HCT116 (cell line): ENCODE measurements at regions not wholly inside any gene's neighbourhood (a gene's known extent, or its start where the extent isn't known, plus 50 kb on each side); places are given as distances from the start of the nearest gene placed in this dataset.

Experiments used
- ATAC-seq: fragments of 200-7000 bp; cut with Tn5 transposase; 2 replicates; pipeline ENCODE4 v1.9.1; 2020; ENCODE audit warnings: mild to moderate bottlenecking, moderate library complexity
- BruUV-seq: library from RNA; stranded (reverse); fragments of 400-500 nt; replicated peaks from 2 replicates; lab custom pipeline; 2021; lab: Mats Ljungman, UMichigan
- CTCF ChIA-PET: fragments of 300-600 bp; sonication (Branson Sonifier 250); formaldehyde crosslinking; loops from one replicate; lab custom pipeline; 2021; ENCODE audit warnings: antibody characterized with exemption; lab: Charles Lee
- POLR2A ChIA-PET: fragments of 300-600, 350-600 bp; sonication (Branson Sonifier 250); formaldehyde crosslinking; loops from one replicate; lab custom pipeline; 2021; ENCODE audit warnings: antibody characterized with exemption; lab: Charles Lee
- RAD21 ChIA-PET, 2 experiments: fragments of 300-600 bp; sonication (Branson Sonifier 250); formaldehyde crosslinking; loops; one replicate each; lab custom pipeline; 2023; ENCODE audit warnings: low total read pairs in 2 of 2; ENCODE audit not compliant: uncharacterized antibody in 2 of 2, unreplicated experiment in 2 of 2, low non-redundant PET in 1 of 2; lab: Charles Lee
- DNase-seq: peaks from one replicate; pipeline ENCODE4 v3.0.0-alpha.2; 2010; ENCODE audit warnings: low read depth, low spot score
- H2AFZ ChIP-seq: fragments of 200-600 bp; shearing (Covaris generic), sonication (generic); 2 replicates; pipeline ENCODE4 v1.6.1; 2017; ENCODE audit warnings: low read depth, mixed run types, mixed read lengths, antibody characterized with exemption, low read length; ENCODE audit not compliant: poor library complexity, severe bottlenecking
- H3K27ac ChIP-seq: 2 replicates; pipeline ENCODE4 v1.5.1; 2012; ENCODE audit warnings: low read depth, low read length
- H3K27me3 ChIP-seq: fragments of 200-600 bp; sonication (generic); 2 replicates; pipeline ENCODE4 v1.6.1; 2016; ENCODE audit warnings: mixed run types, low read length, mixed read lengths; ENCODE audit not compliant: insufficient read depth
- H3K36me3 ChIP-seq, 2 experiments: fragments of 200-500 bp in 1 of 2; fragments of 200-600 bp in 1 of 2; sonication (Bioruptor generic) in 1 of 2; sonication (generic) in 1 of 2; 2 replicates each; pipeline versions ENCODE4 v1.5.1 to v1.6.1; 2014 to 2016; ENCODE audit warnings: low read length in 2 of 2, inconsistent platforms in 1 of 2, mixed read lengths in 1 of 2, mixed run types in 1 of 2; ENCODE audit not compliant: insufficient read depth in 2 of 2, control insufficient read depth in 1 of 2
- H3K4me1 ChIP-seq, 2 experiments: fragments of 200-600 bp in 1 of 2; sonication (generic) in 1 of 2; 2 replicates each; pipeline versions ENCODE4 v1.5.1 to v1.6.1; 2012 to 2017; ENCODE audit warnings: low read length in 2 of 2, inconsistent platforms in 1 of 2, mild to moderate bottlenecking in 1 of 2, mixed read lengths in 1 of 2, mixed run types in 1 of 2, moderate library complexity in 1 of 2; ENCODE audit not compliant: insufficient read depth in 2 of 2, control insufficient read depth in 1 of 2
- H3K4me2 ChIP-seq: fragments of 200-600 bp; sonication (generic); 2 replicates; pipeline ENCODE4 v1.6.1; 2017; ENCODE audit warnings: mixed run types, low read length, mixed read lengths
- H3K4me3 ChIP-seq, 2 experiments: fragments of 200-600 bp in 1 of 2; sonication (generic) in 1 of 2; replicated peaks in 1 of 2; 2 replicates each; pipeline ENCODE4 v1.5.1; 2011 to 2016; ENCODE audit warnings: low read length in 2 of 2, control low read depth in 1 of 2, low read depth in 1 of 2, mild to moderate bottlenecking in 1 of 2, mixed read lengths in 1 of 2, mixed run types in 1 of 2
- H3K79me2 ChIP-seq: fragments of 200-600 bp; sonication (generic); 2 replicates; pipeline ENCODE4 v1.6.1; 2017; ENCODE audit warnings: mild to moderate bottlenecking, mixed run types, low read length, moderate library complexity, mixed read lengths; ENCODE audit not compliant: insufficient read depth
- H3K9ac ChIP-seq: fragments of 200-600 bp; sonication (generic); 2 replicates; pipeline ENCODE4 v1.6.1; 2016; ENCODE audit warnings: low read length, mixed read lengths
- H3K9me2 ChIP-seq: fragments of 200-600 bp; sonication (generic), shearing (Covaris generic); 2 replicates; pipeline ENCODE4 v1.6.1; 2017; ENCODE audit warnings: mixed run types, mild to moderate bottlenecking, moderate library complexity; ENCODE audit not compliant: insufficient read depth
- H3K9me3 ChIP-seq, 2 experiments: fragments of 200-500 bp in 1 of 2; fragments of 200-600 bp in 1 of 2; sonication (Bioruptor generic) in 1 of 2; sonication (generic) in 1 of 2; 2 replicates each; pipeline ENCODE4 v1.6.1; 2014 to 2017; ENCODE audit warnings: low read length in 2 of 2, mixed read lengths in 2 of 2, inconsistent platforms in 1 of 2, low read depth in 1 of 2, mild to moderate bottlenecking in 1 of 2, mixed run types in 1 of 2, moderate library complexity in 1 of 2; ENCODE audit not compliant: control insufficient read depth in 1 of 2, insufficient read depth in 1 of 2
- H4K20me1 ChIP-seq: fragments of 200-600 bp; sonication (generic), shearing (Covaris generic); 2 replicates; pipeline ENCODE4 v1.6.1; 2017; ENCODE audit warnings: mixed run types, mild to moderate bottlenecking, moderate library complexity; ENCODE audit not compliant: insufficient read depth
- CBX3 ChIP-seq: IDR thresholded peaks from 2 replicates; pipeline ENCODE4 v1.6.1; 2012; ENCODE audit warnings: low read depth
- FOSL1 ChIP-seq: IDR thresholded peaks from 2 replicates; pipeline ENCODE4 v1.6.1; 2012; ENCODE audit warnings: low read depth
- POLR2A ChIP-seq: IDR thresholded peaks from 2 replicates; pipeline ENCODE4 v1.7.0; 2011; ENCODE audit warnings: borderline replicate concordance; ENCODE audit not compliant: insufficient read depth, insufficient read length; ENCODE audit errors: extremely low read depth
- POLR2AphosphoS5 ChIP-seq: IDR thresholded peaks from 2 replicates; pipeline ENCODE4 v1.6.1; 2011; ENCODE audit warnings: mild to moderate bottlenecking, low read depth, low read length, moderate library complexity
- RAD21 ChIP-seq: IDR thresholded peaks from 2 replicates; pipeline ENCODE4 v1.6.1; 2012; ENCODE audit warnings: low read depth, mild to moderate bottlenecking
- SP1 ChIP-seq: IDR thresholded peaks from 2 replicates; pipeline ENCODE4 v1.6.1; 2012; ENCODE audit warnings: low read depth
- SRF ChIP-seq: IDR thresholded peaks from 2 replicates; pipeline ENCODE4 v1.6.1; 2012; ENCODE audit warnings: low read depth
- ZNF274 ChIP-seq: fragments of 200-500 bp; sonication (Bioruptor generic); IDR thresholded peaks from 2 replicates; pipeline ENCODE4 v1.6.1; 2014; ENCODE audit warnings: mild to moderate bottlenecking, low read depth, low read length, inconsistent platforms
- intact Hi-C: fragments of 100-400 bp; cut with micrococcal nuclease; formaldehyde crosslinking; loops from 2 replicates; pipeline ENCODE4 v1.10.0; 2022
- TF ChIP-seq, protein P1 (sequence below): IDR thresholded peaks from 2 replicates; pipeline ENCODE4 v1.6.1; 2012; ENCODE audit warnings: low read depth
- TF ChIP-seq, protein P2 (sequence below): IDR thresholded peaks from 2 replicates; pipeline ENCODE4 v1.6.1; 2012

DNA sequence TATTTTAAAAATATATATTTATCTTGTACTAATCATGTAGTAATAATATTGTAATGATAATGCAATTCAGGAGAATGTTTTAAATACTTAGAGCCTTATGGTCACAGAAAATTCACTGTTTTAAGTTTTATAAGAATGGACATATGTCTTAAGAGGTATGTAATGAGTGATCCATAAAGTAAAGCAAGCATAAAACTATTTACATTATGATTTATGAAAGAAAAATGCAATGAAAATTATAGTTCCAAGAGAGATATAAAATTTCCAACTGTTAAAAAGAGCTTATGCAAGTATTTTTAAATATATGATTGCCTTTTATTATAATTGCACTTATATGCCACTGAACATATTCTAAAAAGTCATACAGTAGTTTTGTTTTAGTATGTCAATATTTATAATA lies 157.5 kb upstream of the TARS1 start:
- intact Hi-C loops, result no loop called here
- Histone ChIP-seq H2AFZ (no peak overlapping the region), H3K4me2 (no peak overlapping the region), H3K9ac (no peak overlapping the region), H3K4me3 (no peak overlapping the region), H3K27me3 (no peaks in the 10 kb centered on the region), H3K9me2 (no peaks in the 10 kb centered on the region), H3K9me3 (no peaks in the 10 kb centered on the region), H4K20me1 (no peaks in the 10 kb centered on the region), H3K79me2 (no peaks in the 10 kb centered on the region)
- DNase-seq, result no peak
- BruUV-seq, result no TSS peak
- TF ChIP-seq RAD21 (no peak), FOSL1 (no peak), CBX3 (no peak), POLR2AphosphoS5 (no peak), SRF (no peak), ZNF274 (no peak), SP1 (no peak), POLR2A (no peak)
- TF ChIP-seq, protein P1, sequence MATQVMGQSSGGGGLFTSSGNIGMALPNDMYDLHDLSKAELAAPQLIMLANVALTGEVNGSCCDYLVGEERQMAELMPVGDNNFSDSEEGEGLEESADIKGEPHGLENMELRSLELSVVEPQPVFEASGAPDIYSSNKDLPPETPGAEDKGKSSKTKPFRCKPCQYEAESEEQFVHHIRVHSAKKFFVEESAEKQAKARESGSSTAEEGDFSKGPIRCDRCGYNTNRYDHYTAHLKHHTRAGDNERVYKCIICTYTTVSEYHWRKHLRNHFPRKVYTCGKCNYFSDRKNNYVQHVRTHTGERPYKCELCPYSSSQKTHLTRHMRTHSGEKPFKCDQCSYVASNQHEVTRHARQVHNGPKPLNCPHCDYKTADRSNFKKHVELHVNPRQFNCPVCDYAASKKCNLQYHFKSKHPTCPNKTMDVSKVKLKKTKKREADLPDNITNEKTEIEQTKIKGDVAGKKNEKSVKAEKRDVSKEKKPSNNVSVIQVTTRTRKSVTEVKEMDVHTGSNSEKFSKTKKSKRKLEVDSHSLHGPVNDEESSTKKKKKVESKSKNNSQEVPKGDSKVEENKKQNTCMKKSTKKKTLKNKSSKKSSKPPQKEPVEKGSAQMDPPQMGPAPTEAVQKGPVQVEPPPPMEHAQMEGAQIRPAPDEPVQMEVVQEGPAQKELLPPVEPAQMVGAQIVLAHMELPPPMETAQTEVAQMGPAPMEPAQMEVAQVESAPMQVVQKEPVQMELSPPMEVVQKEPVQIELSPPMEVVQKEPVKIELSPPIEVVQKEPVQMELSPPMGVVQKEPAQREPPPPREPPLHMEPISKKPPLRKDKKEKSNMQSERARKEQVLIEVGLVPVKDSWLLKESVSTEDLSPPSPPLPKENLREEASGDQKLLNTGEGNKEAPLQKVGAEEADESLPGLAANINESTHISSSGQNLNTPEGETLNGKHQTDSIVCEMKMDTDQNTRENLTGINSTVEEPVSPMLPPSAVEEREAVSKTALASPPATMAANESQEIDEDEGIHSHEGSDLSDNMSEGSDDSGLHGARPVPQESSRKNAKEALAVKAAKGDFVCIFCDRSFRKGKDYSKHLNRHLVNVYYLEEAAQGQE, result no peak
- TF ChIP-seq, protein P2, sequence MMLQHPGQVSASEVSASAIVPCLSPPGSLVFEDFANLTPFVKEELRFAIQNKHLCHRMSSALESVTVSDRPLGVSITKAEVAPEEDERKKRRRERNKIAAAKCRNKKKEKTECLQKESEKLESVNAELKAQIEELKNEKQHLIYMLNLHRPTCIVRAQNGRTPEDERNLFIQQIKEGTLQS, result no peak
- TF ChIP-seq, all 23 proteins: peak for 0
- ChIA-PET RAD21 (no interaction called here), POLR2A (no interaction called here), CTCF (no interaction called here)
- Histone ChIP-seq H3K4me1 (no peaks in the 10 kb centered on the region), H3K36me3 (no peaks in the 10 kb centered on the region), H3K27ac (no peak overlapping the region)
- ATAC-seq, result no peak
